ENCODE measurements at regions not wholly inside any gene's neighbourhood (a gene's known extent, or its start where the extent isn't known, plus 50 kb on each side); places are given as distances from the start of the nearest gene placed in this dataset.

GRCh38 chr2:212773808-212774339 is 235.3 kb upstream of the ERBB4 start:
- H3K36me3 ChIP-seq, result no peaks in the 10 kb centered on the region
- DNase-seq, result no peak
- no peaks in the 10 kb centered on the region for H3K27me3 ChIP-seq
- H3K4me1 ChIP-seq, result no peaks in the 10 kb centered on the region
- no peak overlapping the region for H3K4me3 ChIP-seq (ENCODE audit: low read depth, low read length)
- H3K9me3 ChIP-seq, result no peaks in the 10 kb centered on the region
- TF ChIP-seq CTCF (IDR thresholded peaks at IDR 0.05; ENCODE audit: low read depth, low read length), result no peak

DNA sequence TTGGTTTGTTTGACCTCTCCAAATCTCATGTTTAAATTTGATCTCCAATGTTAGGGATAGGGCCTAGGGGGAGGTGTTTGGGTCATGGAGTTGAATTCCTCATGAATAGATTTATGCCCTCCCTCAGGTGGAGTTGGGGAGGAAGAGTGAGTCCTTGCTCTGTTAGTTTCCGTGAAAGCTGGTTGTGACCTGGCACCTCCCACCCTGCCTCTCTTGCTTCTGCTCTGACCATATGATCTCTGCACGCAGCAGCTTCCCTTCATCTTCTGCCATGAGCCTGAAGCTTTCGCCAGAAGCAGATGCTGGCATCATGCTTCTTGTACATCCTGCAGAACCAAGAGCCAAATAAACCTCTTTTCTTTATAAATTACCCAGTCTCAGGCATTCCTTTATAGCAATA is 231.6 kb upstream of the ERBB4 start:
- DNase-seq, result no peak
- H3K9me3 ChIP-seq, result no peaks in the 10 kb centered on the region
- TF ChIP-seq CTCF (IDR thresholded peaks at IDR 0.05; ENCODE audit: low read depth, low read length), result no peak
- no peaks in the 10 kb centered on the region for H3K27me3 ChIP-seq
- H3K4me3 ChIP-seq (ENCODE audit: low read depth, low read length), result no peak overlapping the region
- H3K36me3 ChIP-seq, result no peaks in the 10 kb centered on the region
- H3K4me1 ChIP-seq, result no peaks in the 10 kb centered on the region

GRCh38 chr2:212766921-212767320 is 228.3 kb upstream of the ERBB4 start:
- H3K27me3 ChIP-seq, result no peaks in the 10 kb centered on the region
- no peak overlapping the region for H3K4me3 ChIP-seq (ENCODE audit: low read depth, low read length)
- no peaks in the 10 kb centered on the region for H3K9me3 ChIP-seq
- no peak for TF ChIP-seq CTCF (IDR thresholded peaks at IDR 0.05; ENCODE audit: low read depth, low read length)
- H3K4me1 ChIP-seq, result no peaks in the 10 kb centered on the region
- no peak for DNase-seq
- H3K36me3 ChIP-seq, result no peaks in the 10 kb centered on the region

DNA sequence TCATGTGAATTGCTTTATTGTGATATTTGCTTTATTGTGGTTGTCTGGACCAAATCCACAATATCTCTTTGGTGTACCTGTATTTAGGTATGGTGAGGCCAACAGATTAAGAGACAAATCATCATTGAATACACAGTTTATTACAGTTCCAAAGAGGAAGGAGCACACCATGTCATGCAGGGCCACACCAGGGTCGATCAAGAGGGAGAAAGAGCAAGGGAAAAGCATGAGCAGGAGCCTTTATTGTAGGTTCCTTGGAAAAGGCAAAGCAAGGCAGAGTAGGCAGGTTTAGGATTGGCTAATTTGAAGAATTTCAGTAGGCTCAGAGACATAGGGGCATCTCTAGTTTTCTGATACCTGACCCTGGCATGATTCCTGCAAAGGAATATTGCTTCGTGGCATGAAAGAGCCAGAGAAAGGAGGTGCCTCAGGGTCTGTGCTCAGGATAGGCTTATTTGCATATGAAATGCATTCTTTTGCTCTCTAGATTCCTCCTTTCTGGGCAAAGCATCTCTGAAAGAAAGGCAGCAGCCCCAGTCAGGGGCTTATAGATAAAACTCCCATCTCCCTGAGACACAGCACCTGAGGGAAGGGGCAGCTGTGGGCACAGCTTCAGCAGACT is 214.2 kb upstream of the ERBB4 start:
- no peaks in the 10 kb centered on the region for H3K36me3 ChIP-seq
- no peaks in the 10 kb centered on the region; the same call in 1 of the 2 replicates for H3K9me3 ChIP-seq
- H3K27me3 ChIP-seq, result peaks cover 4% of the 10 kb centered on the region; the same call in 1 of the 2 replicates
- no peak for TF ChIP-seq CTCF (IDR thresholded peaks at IDR 0.05; ENCODE audit: low read depth, low read length)
- no peak for DNase-seq
- no peak overlapping the region for H3K4me3 ChIP-seq (ENCODE audit: low read depth, low read length)
- no peaks in the 10 kb centered on the region for H3K4me1 ChIP-seq

DNA sequence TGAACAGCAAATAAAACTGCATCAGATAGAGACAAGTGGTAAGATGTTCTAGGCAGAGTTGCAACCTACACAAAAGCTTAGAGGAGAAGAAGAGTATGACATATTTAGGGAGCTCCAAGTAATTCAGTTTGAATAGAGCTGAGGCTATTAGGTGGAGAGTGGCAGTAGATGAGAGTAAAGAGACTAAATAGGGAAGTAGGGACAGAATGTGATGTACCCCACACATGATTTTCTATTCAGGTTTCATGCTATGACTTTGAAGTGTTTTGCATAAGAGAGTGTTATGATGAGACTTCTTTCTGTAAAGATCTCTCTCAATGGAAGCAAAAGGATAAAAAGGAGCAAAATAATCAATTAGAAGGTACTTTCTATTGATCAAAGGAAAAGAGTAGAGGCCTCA is 206.8 kb upstream of the ERBB4 start:
- Histone ChIP-seq H3K27me3 (no peaks in the 10 kb centered on the region), H3K4me1 (no peaks in the 10 kb centered on the region), H3K9me3 (no peaks in the 10 kb centered on the region), H3K36me3 (no peaks in the 10 kb centered on the region), H3K4me3 (ENCODE audit: low read depth, low read length) (no peak overlapping the region)
- no peak for TF ChIP-seq CTCF (IDR thresholded peaks at IDR 0.05; ENCODE audit: low read depth, low read length)
- no peak for DNase-seq

DNA sequence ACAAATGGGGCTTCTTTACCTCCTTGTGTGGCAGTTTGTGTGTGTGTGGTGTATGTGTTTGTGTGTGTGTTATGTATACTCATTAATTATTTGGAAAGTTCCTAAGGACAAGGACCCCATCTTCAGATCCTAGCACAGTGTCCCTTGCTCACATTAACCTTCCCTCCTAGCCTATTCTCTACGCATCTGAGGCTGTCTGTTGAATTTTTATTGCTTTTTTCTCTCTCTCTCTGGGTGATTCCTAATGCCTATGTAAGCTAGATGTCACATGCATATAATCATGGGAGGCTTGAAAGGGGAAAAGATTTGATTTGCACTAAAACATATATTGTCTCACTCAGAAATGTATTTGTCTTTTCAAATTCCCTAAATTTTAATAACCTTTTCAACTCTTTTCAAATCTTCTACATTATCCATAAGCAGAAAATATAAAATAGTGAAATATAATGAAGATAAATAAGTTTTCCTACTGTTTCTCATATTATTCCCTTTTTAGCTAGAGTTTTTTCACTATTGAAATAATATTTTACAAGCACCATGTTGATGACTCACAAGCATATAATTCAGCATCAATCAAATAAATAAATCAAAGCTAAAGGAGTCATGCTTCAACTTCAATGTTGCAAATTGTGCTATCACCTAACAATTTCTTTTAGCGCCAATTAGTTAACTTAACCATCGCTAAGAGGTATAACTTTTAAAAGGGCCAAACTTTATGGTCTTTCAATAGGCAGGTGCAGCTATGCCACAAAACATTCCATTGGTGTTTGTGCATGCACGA is 199.0 kb upstream of the ERBB4 start:
- H3K9me3 ChIP-seq, result no peaks in the 10 kb centered on the region
- no peaks in the 10 kb centered on the region for H3K36me3 ChIP-seq
- no peaks in the 10 kb centered on the region for H3K27me3 ChIP-seq
- H3K4me1 ChIP-seq, result no peaks in the 10 kb centered on the region
- TF ChIP-seq CTCF (IDR thresholded peaks at IDR 0.05; ENCODE audit: low read depth, low read length), result no peak
- H3K4me3 ChIP-seq (ENCODE audit: low read depth, low read length), result no peak overlapping the region
- DNase-seq, result no peak

All from BE2C (cell line).